GM12878 (cell line): ENCODE measurements at regions not wholly inside any gene's neighbourhood (a gene's known extent, or its start where the extent isn't known, plus 50 kb on each side); places are given as distances from the start of the nearest gene placed in this dataset.
"Not testable (repeated sequence)": the region's sequence is repeated elsewhere in the genome, so short reads cannot be mapped to it uniquely, and the experiment has no call there.

Experiments used
- ATAC-seq: fragments of 200-7000 bp; cut with Tn5 transposase; 3 replicates; pipeline ENCODE4 v1.9.1; 2020; ENCODE audit warnings: mild to moderate bottlenecking, moderate library complexity
- BruUV-seq: library from RNA; stranded (reverse); fragments of 400-500 nt; replicated peaks from 2 replicates; lab custom pipeline; 2021; lab: Mats Ljungman, UMichigan
- CTCF ChIA-PET: fragments of 300-600 bp; sonication (Branson Sonifier 250); formaldehyde crosslinking; extraction: SDS; loops from one replicate; lab custom pipeline; 2021; ENCODE audit warnings: inconsistent platforms; lab: Yijun Ruan, JAX
- POLR2A ChIA-PET: fragments of 350-600 bp; formaldehyde crosslinking; extraction: SDS; loops from one replicate; lab custom pipeline; 2021; ENCODE audit warnings: inconsistent platforms; lab: Charles Lee
- RAD21 ChIA-PET: fragments of 300-600 bp; sonication (Branson Sonifier 250); formaldehyde crosslinking; loops from one replicate; lab custom pipeline; 2023; ENCODE audit warnings: antibody characterized with exemption; ENCODE audit not compliant: unreplicated experiment; lab: Charles Lee
- SMC1A ChIA-PET: fragments of 300-600 bp; sonication (Branson Sonifier 250); formaldehyde crosslinking; loops from one replicate; lab custom pipeline; 2023; ENCODE audit not compliant: unreplicated experiment, uncharacterized antibody; lab: Charles Lee
- DNase-seq: peaks from one replicate; pipeline ENCODE4 v3.0.0-alpha.2; 2011; ENCODE audit warnings: low read depth, low spot score
- FAIRE-seq: peaks from 3 replicates; lab custom pipeline; 2011; peaks lifted over from hg19 to GRCh38; lab: Jason Lieb, UNC
- H2AFZ ChIP-seq: 2 replicates; pipeline ENCODE4 v1.6.0; 2011; ENCODE audit warnings: low read depth, low read length, control low read depth; ENCODE audit not compliant: control insufficient read depth
- H3K27ac ChIP-seq: 2 replicates; pipeline ENCODE4 v1.5.1; 2011; ENCODE audit warnings: control low read depth; ENCODE audit not compliant: control insufficient read depth, insufficient read depth
- H3K27me3 ChIP-seq, 2 experiments: replicated peaks in 1 of 2; 2 replicates each; pipeline versions ENCODE4 v1.6.0 to v1.6.1; 2011; ENCODE audit warnings: low read length in 1 of 2; ENCODE audit not compliant: control insufficient read depth in 2 of 2, insufficient read depth in 2 of 2
- H3K36me3 ChIP-seq, 2 experiments: 2 replicates each; pipeline ENCODE4 v1.5.1; 2011; ENCODE audit warnings: low read length in 1 of 2; ENCODE audit not compliant: control insufficient read depth in 2 of 2, insufficient read depth in 2 of 2
- H3K4me1 ChIP-seq: 2 replicates; pipeline ENCODE4 v1.6.1; 2011; ENCODE audit warnings: mild to moderate bottlenecking, low read length, moderate library complexity, mixed read lengths; ENCODE audit not compliant: control insufficient read depth, insufficient read depth
- H3K4me2 ChIP-seq: 2 replicates; pipeline ENCODE4 v1.6.0; 2011; ENCODE audit warnings: control low read depth; ENCODE audit not compliant: control insufficient read depth, insufficient read depth
- H3K4me3 ChIP-seq: fragments of 200-600 bp; sonication (generic); 2 replicates; pipeline ENCODE4 v1.5.1; 2016
- H3K79me2 ChIP-seq: 2 replicates; pipeline ENCODE4 v1.6.0; 2011; ENCODE audit warnings: low read length; ENCODE audit not compliant: control insufficient read depth, insufficient read depth
- H3K9ac ChIP-seq: 2 replicates; pipeline ENCODE4 v1.8.0; 2011; ENCODE audit warnings: low read length, control low read depth, mixed read lengths; ENCODE audit not compliant: control insufficient read depth, insufficient read depth
- H3K9me3 ChIP-seq: replicated peaks from 3 replicates; pipeline ENCODE4 v1.5.1; 2011; ENCODE audit warnings: mild to moderate bottlenecking, low read length; ENCODE audit not compliant: control insufficient read depth, insufficient read depth
- H4K20me1 ChIP-seq: 2 replicates; pipeline ENCODE4 v1.6.0; 2011; ENCODE audit not compliant: control insufficient read depth, insufficient read depth
- BRCA1 ChIP-seq: IDR thresholded peaks from 2 replicates; pipeline ENCODE4 v1.6.1; 2011; ENCODE audit warnings: low read depth, low read length, improper control_type of control experiment
- CHD2 ChIP-seq: IDR thresholded peaks from 2 replicates; pipeline ENCODE4 v1.6.1; 2011; ENCODE audit warnings: low read depth, low read length, improper control_type of control experiment, borderline replicate concordance
- ELK1 ChIP-seq: IDR thresholded peaks from 2 replicates; pipeline ENCODE4 v1.6.1; 2012; ENCODE audit warnings: low read depth, low read length, improper control_type of control experiment
- FOXM1 ChIP-seq: IDR thresholded peaks from 2 replicates; pipeline ENCODE4 v1.6.1; 2012; ENCODE audit warnings: low read depth, mild to moderate bottlenecking, inconsistent platforms, low read length, moderate library complexity
- MYB ChIP-seq: fragments of 150-350 bp; IDR thresholded peaks from 2 replicates; pipeline ENCODE4 v1.6.1; 2014; ENCODE audit warnings: mild to moderate bottlenecking, low read depth, low read length, borderline replicate concordance
- NRF1 ChIP-seq: conservative IDR thresholded peaks from 2 replicates; pipeline ENCODE4 v1.6.1; 2011; ENCODE audit warnings: mild to moderate bottlenecking, low read depth, low read length, improper control_type of control experiment
- PAX5 ChIP-seq: IDR thresholded peaks from 2 replicates; pipeline ENCODE4 v1.6.1; 2011; ENCODE audit warnings: low read depth, low read length, borderline replicate concordance
- RAD21 ChIP-seq: IDR thresholded peaks from 2 replicates; pipeline ENCODE4 v1.6.1; 2011; ENCODE audit warnings: mild to moderate bottlenecking, low read depth, low read length, moderate library complexity; ENCODE audit not compliant: insufficient read depth
- YBX1 ChIP-seq: fragments of 450-650 bp; IDR thresholded peaks from 2 replicates; pipeline ENCODE4 v1.6.1; 2016; ENCODE audit warnings: antibody characterized with exemption
- WGBS: methylation state at CpG from one replicate; pipeline ENCODE4 v1.1.6; 2016; ENCODE audit warnings: low lambda C conversion rate; ENCODE audit not compliant: insufficient replicate concordance, insufficient coverage; ENCODE audit errors: missing lambda C conversion rate; 5-methylcytosine and 5-hydroxymethylcytosine counted together
- in situ Hi-C: fragments of 300-500 bp; cut with MboI; formaldehyde crosslinking; loops from 9 replicates; pipeline ENCODE4 v1.14.3; 2018; ENCODE audit warnings: mixed read lengths
- intact Hi-C: fragments of 100-400 bp; cut with micrococcal nuclease; formaldehyde crosslinking; loops from one replicate; pipeline ENCODE4 v1.14.2; 2022; ENCODE audit not compliant: unreplicated experiment

- TF ChIP-seq BRCA1 (no peak), PAX5 (no peak), NRF1 (no peak), RAD21 (no peak), YBX1 (no peak), FOXM1 (no peak), ELK1 (no peak), CHD2 (no peak), MYB (no peak)
Measured at GRCh38 chr9:19896161-19896560, 107.3 kb upstream of the SLC24A2 start (continued).

- H3K9ac ChIP-seq, H3K4me3 ChIP-seq, in situ Hi-C loops, SMC1A ChIA-PET, RAD21 ChIA-PET, H3K27me3 ChIP-seq, H4K20me1 ChIP-seq, intact Hi-C loops, DNase-seq, H3K4me2 ChIP-seq, H2AFZ ChIP-seq, H3K27ac ChIP-seq, CTCF ChIA-PET, H3K4me1 ChIP-seq, H3K9me3 ChIP-seq, POLR2A ChIA-PET, H3K36me3 ChIP-seq, BruUV-seq, H3K79me2 ChIP-seq, ATAC-seq: not testable (repeated sequence)
- WGBS: 58% methylated on average over 8 of the region's 9 CpGs
- FAIRE-seq: peak; percentile 7
Measured at GRCh38 chr9:19895578-19895977, 106.7 kb upstream of the SLC24A2 start.
